Panc1 (cell line): ENCODE measurements at regions not wholly inside any gene's neighbourhood (a gene's known extent, or its start where the extent isn't known, plus 50 kb on each side); places are given as distances from the start of the nearest gene placed in this dataset.

Source experiments
- ATAC-seq: fragments of 200-7000 bp; cut with Tn5 transposase; 2 replicates; pipeline ENCODE4 v1.9.1; 2020; ENCODE audit warnings: mild to moderate bottlenecking, moderate library complexity
- BruUV-seq: library from RNA; stranded (reverse); fragments of 400-500 nt; replicated peaks from 2 replicates; lab custom pipeline; 2021; lab: Mats Ljungman, UMichigan
- CTCF ChIA-PET: fragments of 300-600 bp; sonication (Branson Sonifier 250); formaldehyde crosslinking; loops from one replicate; lab custom pipeline; 2022; ENCODE audit warnings: antibody characterized with exemption; lab: Charles Lee
- POLR2A ChIA-PET: fragments of 300-600 bp; sonication (Branson Sonifier 250); formaldehyde crosslinking; loops from one replicate; lab custom pipeline; 2022; ENCODE audit warnings: antibody characterized with exemption; lab: Charles Lee
- DNase-seq: peaks from one replicate; pipeline ENCODE4 v3.0.0-alpha.2; 2010; ENCODE audit warnings: low read depth, low spot score
- H3K27ac ChIP-seq: 2 replicates; pipeline ENCODE4 v1.5.1; 2011; ENCODE audit warnings: mild to moderate bottlenecking, low read length, inconsistent platforms
- H3K27me3 ChIP-seq: fragments of 200-500 bp; sonication (Bioruptor generic); 2 replicates; pipeline ENCODE4 v1.6.0; 2014; ENCODE audit warnings: low read length, inconsistent platforms; ENCODE audit not compliant: control insufficient read depth, insufficient read depth
- H3K36me3 ChIP-seq: fragments of 200-500 bp; sonication (Bioruptor generic); 2 replicates; pipeline ENCODE4 v1.5.1; 2014; ENCODE audit warnings: inconsistent platforms, mild to moderate bottlenecking, low read length, moderate library complexity; ENCODE audit not compliant: control insufficient read depth, insufficient read depth
- H3K4me1 ChIP-seq: 2 replicates; pipeline ENCODE4 v1.5.1; 2011; ENCODE audit warnings: inconsistent platforms, mild to moderate bottlenecking, low read length, moderate library complexity; ENCODE audit not compliant: control insufficient read depth, insufficient read depth
- H3K4me3 ChIP-seq, 2 experiments: 2 replicates each; pipeline ENCODE4 v1.5.1; 2011 to 2012; ENCODE audit warnings: low read depth in 2 of 2, low read length in 2 of 2, mild to moderate bottlenecking in 2 of 2, inconsistent platforms in 1 of 2, moderate library complexity in 1 of 2
- H3K9me3 ChIP-seq: fragments of 200-500 bp; sonication (Bioruptor generic); 2 replicates; pipeline ENCODE4 v1.5.1; 2014; ENCODE audit warnings: low read depth, mild to moderate bottlenecking, inconsistent platforms, low read length, moderate library complexity; ENCODE audit not compliant: control insufficient read depth, insufficient read depth
- CTCF ChIP-seq: fragments of 450-650 bp; IDR thresholded peaks from 2 replicates; pipeline ENCODE4 v1.5.1; 2017; ENCODE audit warnings: mild to moderate bottlenecking
- POLR2AphosphoS5 ChIP-seq: IDR thresholded peaks from 2 replicates; pipeline ENCODE4 v1.6.1; 2012; ENCODE audit warnings: mild to moderate bottlenecking, low read depth, low read length, moderate library complexity
- REST ChIP-seq, 2 experiments: IDR thresholded peaks; 2 replicates each; pipeline ENCODE4 v1.6.1; 2011 to 2012; ENCODE audit warnings: low read depth in 2 of 2, control low read depth in 1 of 2, low read length in 1 of 2, mild to moderate bottlenecking in 1 of 2, moderate library complexity in 1 of 2; ENCODE audit not compliant: insufficient read depth in 1 of 2
- SIN3A ChIP-seq: IDR thresholded peaks from 2 replicates; pipeline ENCODE4 v1.6.1; 2012; ENCODE audit warnings: low read depth, mild to moderate bottlenecking, low read length, moderate library complexity, borderline replicate concordance; ENCODE audit not compliant: insufficient read depth
- TCF7L2 ChIP-seq: IDR thresholded peaks from 2 replicates; pipeline ENCODE4 v1.6.1; 2011; ENCODE audit warnings: mild to moderate bottlenecking, low read depth, low read length, inconsistent platforms
- in situ Hi-C: cut with HindIII; loops from 2 replicates; pipeline ENCODE4 v1.10.0; 2016; ENCODE audit warnings: low sequenced_read_pairs, low pct_unique_long_range_greater_than_20kb
- intact Hi-C: fragments of 100-400 bp; cut with micrococcal nuclease; formaldehyde crosslinking; loops from one replicate; pipeline ENCODE4 v1.10.0; 2022; ENCODE audit not compliant: unreplicated experiment

- no peak overlapping the region for H3K4me3 ChIP-seq
- ChIA-PET POLR2A (no interaction called here), CTCF (no interaction called here)
- no peaks in the 10 kb centered on the region for H3K27me3 ChIP-seq
- ATAC-seq (no peak), DNase-seq (no peak)
- BruUV-seq = no TSS peak
- no peaks in the 10 kb centered on the region for H3K4me1 ChIP-seq
- TF ChIP-seq REST (IDR thresholded peaks at IDR 0.05; ENCODE audit: insufficient read depth in 1 of 2, low read depth in 2 of 2, low read length in 1 of 2) (no peak), CTCF (no peak), SIN3A (no peak), POLR2AphosphoS5 (no peak), TCF7L2 (no peak)
- H3K36me3 ChIP-seq = no peaks in the 10 kb centered on the region
- no peaks in the 10 kb centered on the region for H3K9me3 ChIP-seq
- in situ Hi-C loops = no loop called here
- intact Hi-C loops = no loop called here
- H3K27ac ChIP-seq = no peak overlapping the region
Observed at GRCh38 chr9:87353301-87353700, 144.4 kb upstream of the DAPK1 start.

- no TSS peak for BruUV-seq
- Histone ChIP-seq H3K4me1 (no peaks in the 10 kb centered on the region), H3K36me3 (no peaks in the 10 kb centered on the region), H3K9me3 (no peaks in the 10 kb centered on the region), H3K4me3 (no peak overlapping the region), H3K27ac (no peak overlapping the region), H3K27me3 (no peaks in the 10 kb centered on the region)
- TF ChIP-seq TCF7L2 (no peak), POLR2AphosphoS5 (no peak), CTCF (no peak), SIN3A (no peak), REST (IDR thresholded peaks at IDR 0.05; ENCODE audit: insufficient read depth in 1 of 2, low read depth in 2 of 2, low read length in 1 of 2) (no peak)
- CTCF ChIA-PET = no interaction called here
- no peak for ATAC-seq
- POLR2A ChIA-PET = no interaction called here
- in situ Hi-C loops = no loop called here
- intact Hi-C loops = no loop called here
- no peak for DNase-seq
Observed at GRCh38 chr9:87354147-87354546, 143.5 kb upstream of the DAPK1 start.
